HG02798 (cell line): ENCODE measurements at regions not wholly inside any gene's neighbourhood (a gene's known extent, or its start where the extent isn't known, plus 50 kb on each side); places are given as distances from the start of the nearest gene placed in this dataset.
"Not testable (repeated sequence)": the region's sequence is repeated elsewhere in the genome, so short reads cannot be mapped to it uniquely, and the experiment has no call there.

ENCODE experiments used
- ATAC-seq: cut with Tn5 transposase; IDR thresholded peaks from one replicate; pipeline ENCODE4 v1.9.1; 2021; ENCODE audit warnings: mild to moderate bottlenecking; ENCODE audit not compliant: unreplicated experiment, poor library complexity

GRCh38 chr1:104266612-104267011 is 516.9 kb downstream of the AMY1C start:
- ATAC-seq: peak; percentile 70

- not testable (repeated sequence) for ATAC-seq
Observed at GRCh38 chr1:104288322-104288721, 538.6 kb downstream of the AMY1C start.

GRCh38 chr1:104291156-104291555 is 541.5 kb downstream of the AMY1C start:
- no peak for ATAC-seq

- ATAC-seq: no peak
Observed at GRCh38 chr1:104294259-104294658, 544.6 kb downstream of the AMY1C start.

- ATAC-seq: no peak
Observed at GRCh38 chr1:104295511-104295910, 545.8 kb downstream of the AMY1C start.

- no peak for ATAC-seq
Observed at GRCh38 chr1:104309673-104310072, 560.0 kb downstream of the AMY1C start.

- ATAC-seq: no peak
Observed at GRCh38 chr1:104315823-104316222, 566.1 kb downstream of the AMY1C start.

GRCh38 chr1:104322131-104322530 is 572.4 kb downstream of the AMY1C start:
- no peak for ATAC-seq

GRCh38 chr1:104329278-104329677 is 579.6 kb downstream of the AMY1C start:
- no peak for ATAC-seq

GRCh38 chr1:104331763-104332162 is 582.1 kb downstream of the AMY1C start:
- no peak for ATAC-seq

- not testable (repeated sequence) for ATAC-seq
Observed at GRCh38 chr1:104337927-104338326, 588.2 kb downstream of the AMY1C start.

GRCh38 chr1:104341944-104342343 is 592.2 kb downstream of the AMY1C start:
- no peak for ATAC-seq

- ATAC-seq: no peak
Observed at GRCh38 chr1:104348277-104348676, 598.6 kb downstream of the AMY1C start.

- ATAC-seq: no peak
Observed at GRCh38 chr1:104353580-104353979, 603.9 kb downstream of the AMY1C start.

GRCh38 chr1:104358086-104358485 is 608.4 kb downstream of the AMY1C start:
- no peak for ATAC-seq

- no peak for ATAC-seq
Observed at GRCh38 chr1:104358621-104359020, 608.9 kb downstream of the AMY1C start.

- no peak for ATAC-seq
Observed at GRCh38 chr1:104378414-104378813, 628.7 kb downstream of the AMY1C start.

- no peak for ATAC-seq
Observed at GRCh38 chr1:104380003-104380402, 630.3 kb downstream of the AMY1C start.

- ATAC-seq: peak; percentile 77
Observed at GRCh38 chr1:104387716-104388508, 638.2 kb downstream of the AMY1C start.

GRCh38 chr1:104392552-104392951 is 642.9 kb downstream of the AMY1C start:
- no peak for ATAC-seq

GRCh38 chr1:104402178-104402577 is 652.5 kb downstream of the AMY1C start:
- ATAC-seq: no peak

GRCh38 chr1:104403883-104404282 is 654.2 kb downstream of the AMY1C start:
- no peak for ATAC-seq
